ENCODE measurements at regions not wholly inside any gene's neighbourhood (a gene's known extent, or its start where the extent isn't known, plus 50 kb on each side); places are given as distances from the start of the nearest gene placed in this dataset.

DNA sequence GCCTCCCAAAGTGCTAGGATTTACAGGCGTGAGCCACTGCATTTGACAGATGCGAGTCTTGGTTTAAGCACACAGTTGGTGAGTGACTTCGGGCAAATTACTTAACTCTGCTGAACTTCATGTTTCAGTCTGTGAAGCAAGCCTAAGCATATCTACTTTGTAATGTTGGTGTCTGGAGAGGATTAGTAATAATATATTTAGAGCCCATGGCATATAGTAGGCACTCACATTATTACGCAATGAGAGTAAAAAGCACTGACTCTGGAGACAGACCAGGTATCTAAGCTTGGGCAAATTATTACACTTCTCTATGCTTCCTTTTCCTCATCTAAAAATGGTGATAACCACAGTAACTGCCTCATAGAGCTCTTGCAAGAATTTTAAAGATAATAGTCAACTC, 208.7 kb upstream of the P2RY1 start:
- no peak for TF ChIP-seq ZNF70 (CRISPR knock-in tag; IDR thresholded peaks at IDR 0.05)
- no peak for ATAC-seq

DNA sequence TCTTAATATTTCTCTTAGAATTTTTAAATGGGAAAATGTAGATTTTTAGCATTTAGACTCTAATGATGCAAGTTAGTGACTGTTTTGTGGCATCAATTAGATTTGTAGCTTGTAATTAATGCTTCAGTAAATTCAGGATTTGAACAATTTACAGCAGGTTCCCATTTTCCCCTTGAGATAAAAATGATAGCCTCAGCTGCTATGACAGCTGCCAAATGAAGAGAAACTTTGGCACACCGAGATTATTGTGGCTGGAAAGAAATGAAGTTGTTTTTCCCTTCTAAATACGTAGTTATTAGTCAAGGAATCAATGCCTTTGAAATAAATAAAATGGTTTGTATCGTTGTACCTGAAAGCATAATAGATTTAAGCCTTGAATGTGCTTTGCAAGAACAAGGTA, 206.4 kb upstream of the P2RY1 start:
- ATAC-seq: no peak
- TF ChIP-seq, protein P1, sequence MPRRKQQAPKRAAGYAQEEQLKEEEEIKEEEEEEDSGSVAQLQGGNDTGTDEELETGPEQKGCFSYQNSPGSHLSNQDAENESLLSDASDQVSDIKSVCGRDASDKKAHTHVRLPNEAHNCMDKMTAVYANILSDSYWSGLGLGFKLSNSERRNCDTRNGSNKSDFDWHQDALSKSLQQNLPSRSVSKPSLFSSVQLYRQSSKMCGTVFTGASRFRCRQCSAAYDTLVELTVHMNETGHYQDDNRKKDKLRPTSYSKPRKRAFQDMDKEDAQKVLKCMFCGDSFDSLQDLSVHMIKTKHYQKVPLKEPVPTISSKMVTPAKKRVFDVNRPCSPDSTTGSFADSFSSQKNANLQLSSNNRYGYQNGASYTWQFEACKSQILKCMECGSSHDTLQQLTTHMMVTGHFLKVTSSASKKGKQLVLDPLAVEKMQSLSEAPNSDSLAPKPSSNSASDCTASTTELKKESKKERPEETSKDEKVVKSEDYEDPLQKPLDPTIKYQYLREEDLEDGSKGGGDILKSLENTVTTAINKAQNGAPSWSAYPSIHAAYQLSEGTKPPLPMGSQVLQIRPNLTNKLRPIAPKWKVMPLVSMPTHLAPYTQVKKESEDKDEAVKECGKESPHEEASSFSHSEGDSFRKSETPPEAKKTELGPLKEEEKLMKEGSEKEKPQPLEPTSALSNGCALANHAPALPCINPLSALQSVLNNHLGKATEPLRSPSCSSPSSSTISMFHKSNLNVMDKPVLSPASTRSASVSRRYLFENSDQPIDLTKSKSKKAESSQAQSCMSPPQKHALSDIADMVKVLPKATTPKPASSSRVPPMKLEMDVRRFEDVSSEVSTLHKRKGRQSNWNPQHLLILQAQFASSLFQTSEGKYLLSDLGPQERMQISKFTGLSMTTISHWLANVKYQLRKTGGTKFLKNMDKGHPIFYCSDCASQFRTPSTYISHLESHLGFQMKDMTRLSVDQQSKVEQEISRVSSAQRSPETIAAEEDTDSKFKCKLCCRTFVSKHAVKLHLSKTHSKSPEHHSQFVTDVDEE (CRISPR knock-in tag; IDR thresholded peaks at IDR 0.05): no peak
- TF ChIP-seq GLIS3 (CRISPR knock-in tag; IDR thresholded peaks at IDR 0.05) (no peak), TOX (CRISPR knock-in tag; IDR thresholded peaks at IDR 0.05; ENCODE audit: borderline replicate concordance) (no peak), ZFP30 (CRISPR knock-in tag; IDR thresholded peaks at IDR 0.05) (no peak), BACH2 (CRISPR knock-in tag; IDR thresholded peaks at IDR 0.05; ENCODE audit: borderline replicate concordance) (no peak), ZNF565 (CRISPR knock-in tag; conservative IDR thresholded peaks at IDR 0.05; ENCODE audit: low read depth) (no peak), ZNF8 (CRISPR knock-in tag; IDR thresholded peaks at IDR 0.05) (no peak), ZNF70 (CRISPR knock-in tag; IDR thresholded peaks at IDR 0.05) (no peak), ESRRG (CRISPR knock-in tag; IDR thresholded peaks at IDR 0.05) (no peak)
- TF ChIP-seq, protein P2, sequence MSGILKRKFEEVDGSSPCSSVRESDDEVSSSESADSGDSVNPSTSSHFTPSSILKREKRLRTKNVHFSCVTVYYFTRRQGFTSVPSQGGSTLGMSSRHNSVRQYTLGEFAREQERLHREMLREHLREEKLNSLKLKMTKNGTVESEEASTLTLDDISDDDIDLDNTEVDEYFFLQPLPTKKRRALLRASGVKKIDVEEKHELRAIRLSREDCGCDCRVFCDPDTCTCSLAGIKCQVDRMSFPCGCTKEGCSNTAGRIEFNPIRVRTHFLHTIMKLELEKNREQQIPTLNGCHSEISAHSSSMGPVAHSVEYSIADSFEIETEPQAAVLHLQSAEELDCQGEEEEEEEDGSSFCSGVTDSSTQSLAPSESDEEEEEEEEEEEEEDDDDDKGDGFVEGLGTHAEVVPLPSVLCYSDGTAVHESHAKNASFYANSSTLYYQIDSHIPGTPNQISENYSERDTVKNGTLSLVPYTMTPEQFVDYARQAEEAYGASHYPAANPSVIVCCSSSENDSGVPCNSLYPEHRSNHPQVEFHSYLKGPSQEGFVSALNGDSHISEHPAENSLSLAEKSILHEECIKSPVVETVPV (CRISPR knock-in tag; IDR thresholded peaks at IDR 0.05): no peak
- TF ChIP-seq, protein P3, sequence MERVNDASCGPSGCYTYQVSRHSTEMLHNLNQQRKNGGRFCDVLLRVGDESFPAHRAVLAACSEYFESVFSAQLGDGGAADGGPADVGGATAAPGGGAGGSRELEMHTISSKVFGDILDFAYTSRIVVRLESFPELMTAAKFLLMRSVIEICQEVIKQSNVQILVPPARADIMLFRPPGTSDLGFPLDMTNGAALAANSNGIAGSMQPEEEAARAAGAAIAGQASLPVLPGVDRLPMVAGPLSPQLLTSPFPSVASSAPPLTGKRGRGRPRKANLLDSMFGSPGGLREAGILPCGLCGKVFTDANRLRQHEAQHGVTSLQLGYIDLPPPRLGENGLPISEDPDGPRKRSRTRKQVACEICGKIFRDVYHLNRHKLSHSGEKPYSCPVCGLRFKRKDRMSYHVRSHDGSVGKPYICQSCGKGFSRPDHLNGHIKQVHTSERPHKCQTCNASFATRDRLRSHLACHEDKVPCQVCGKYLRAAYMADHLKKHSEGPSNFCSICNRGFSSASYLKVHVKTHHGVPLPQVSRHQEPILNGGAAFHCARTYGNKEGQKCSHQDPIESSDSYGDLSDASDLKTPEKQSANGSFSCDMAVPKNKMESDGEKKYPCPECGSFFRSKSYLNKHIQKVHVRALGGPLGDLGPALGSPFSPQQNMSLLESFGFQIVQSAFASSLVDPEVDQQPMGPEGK (CRISPR knock-in tag; IDR thresholded peaks at IDR 0.05; ENCODE audit: borderline replicate concordance): no peak

DNA sequence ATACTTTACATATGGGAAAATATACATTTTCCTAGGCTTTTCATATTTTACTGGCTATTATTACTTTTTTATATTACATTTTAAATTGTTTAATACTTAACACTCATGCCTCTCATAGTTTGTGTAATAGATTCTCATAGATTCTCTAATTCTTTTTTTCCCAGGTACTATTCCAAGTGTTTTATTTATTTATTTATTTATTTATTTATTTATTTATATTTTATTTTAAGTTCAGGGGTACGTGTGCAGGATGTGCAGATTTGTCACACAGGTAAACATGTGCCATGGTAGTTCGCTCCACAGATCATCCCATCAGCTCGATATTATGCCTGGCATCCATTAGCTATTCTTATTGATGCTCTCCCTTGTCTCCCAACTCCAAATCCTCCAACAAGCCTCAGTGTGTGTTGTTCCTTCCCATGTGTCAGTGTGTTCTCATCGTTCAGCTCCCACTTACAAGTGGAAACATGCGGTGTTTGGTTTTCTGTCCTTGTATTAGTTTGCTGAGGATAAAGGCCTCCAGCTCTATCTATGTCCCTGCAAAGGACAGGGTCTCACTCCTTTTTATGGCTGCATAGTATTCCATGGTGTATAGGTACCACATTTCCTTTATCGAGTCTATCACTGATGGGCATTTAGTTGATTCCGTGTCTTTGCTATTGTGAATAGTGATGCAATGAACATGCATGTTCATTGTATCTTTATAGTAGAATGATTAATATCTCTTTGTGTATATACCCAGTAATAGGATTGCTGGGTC, 205.4 kb upstream of the P2RY1 start:
- no peak for ATAC-seq
- TF ChIP-seq ESRRG (CRISPR knock-in tag; IDR thresholded peaks at IDR 0.05) (no peak), ARNTL (CRISPR knock-in tag; IDR thresholded peaks at IDR 0.05; ENCODE audit: borderline replicate concordance, low read depth) (no peak), ISL1 (CRISPR knock-in tag; IDR thresholded peaks at IDR 0.05) (no peak), ZFP3 (CRISPR knock-in tag; IDR thresholded peaks at IDR 0.05) (no peak), SNAI2 (CRISPR knock-in tag; IDR thresholded peaks at IDR 0.05) (no peak), ZC3H10 (CRISPR knock-in tag; IDR thresholded peaks at IDR 0.05) (no peak), TOX (CRISPR knock-in tag; IDR thresholded peaks at IDR 0.05; ENCODE audit: borderline replicate concordance) (no peak), PPARA (CRISPR knock-in tag; IDR thresholded peaks at IDR 0.05; ENCODE audit: borderline replicate concordance) (no peak), RARB (CRISPR knock-in tag; IDR thresholded peaks at IDR 0.05) (no peak), GLIS3 (CRISPR knock-in tag; IDR thresholded peaks at IDR 0.05) (no peak), ZNF70 (CRISPR knock-in tag; IDR thresholded peaks at IDR 0.05) (no peak), ZFP30 (CRISPR knock-in tag; IDR thresholded peaks at IDR 0.05) (no peak), BACH2 (CRISPR knock-in tag; IDR thresholded peaks at IDR 0.05; ENCODE audit: borderline replicate concordance) (no peak), ZNF8 (CRISPR knock-in tag; IDR thresholded peaks at IDR 0.05) (no peak), OSR1 (CRISPR knock-in tag; IDR thresholded peaks at IDR 0.05) (no peak), CSDC2 (CRISPR knock-in tag; IDR thresholded peaks at IDR 0.05) (no peak), TCF4 (CRISPR knock-in tag; IDR thresholded peaks at IDR 0.05; ENCODE audit: borderline replicate concordance) (no peak)
- TF ChIP-seq, protein P4, sequence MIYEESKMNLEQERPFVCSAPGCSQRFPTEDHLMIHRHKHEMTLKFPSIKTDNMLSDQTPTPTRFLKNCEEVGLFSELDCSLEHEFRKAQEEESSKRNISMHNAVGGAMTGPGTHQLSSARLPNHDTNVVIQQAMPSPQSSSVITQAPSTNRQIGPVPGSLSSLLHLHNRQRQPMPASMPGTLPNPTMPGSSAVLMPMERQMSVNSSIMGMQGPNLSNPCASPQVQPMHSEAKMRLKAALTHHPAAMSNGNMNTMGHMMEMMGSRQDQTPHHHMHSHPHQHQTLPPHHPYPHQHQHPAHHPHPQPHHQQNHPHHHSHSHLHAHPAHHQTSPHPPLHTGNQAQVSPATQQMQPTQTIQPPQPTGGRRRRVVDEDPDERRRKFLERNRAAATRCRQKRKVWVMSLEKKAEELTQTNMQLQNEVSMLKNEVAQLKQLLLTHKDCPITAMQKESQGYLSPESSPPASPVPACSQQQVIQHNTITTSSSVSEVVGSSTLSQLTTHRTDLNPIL (CRISPR knock-in tag; IDR thresholded peaks at IDR 0.05; ENCODE audit: low read depth): no peak
- TF ChIP-seq, protein P1 (CRISPR knock-in tag; IDR thresholded peaks at IDR 0.05): no peak
- TF ChIP-seq, protein P2 (CRISPR knock-in tag; IDR thresholded peaks at IDR 0.05): no peak

Data from SK-N-SH treated with all-trans-retinoic acid at 6 μM for 48 hours (cell line).